H1 (cell line): ENCODE measurements at regions not wholly inside any gene's neighbourhood (a gene's known extent, or its start where the extent isn't known, plus 50 kb on each side); places are given as distances from the start of the nearest gene placed in this dataset.

Experiments
- CTCF ChIA-PET: fragments of 300-600 bp; sonication (Branson Sonifier 250); formaldehyde crosslinking; loops from one replicate; lab custom pipeline; 2021; ENCODE audit not compliant: partially characterized antibody; lab: Charles Lee
- POLR2A ChIA-PET: fragments of 300-600 bp; sonication (Branson Sonifier 250); formaldehyde crosslinking; loops from one replicate; lab custom pipeline; 2021; ENCODE audit warnings: inconsistent platforms; ENCODE audit not compliant: partially characterized antibody; lab: Charles Lee
- DNase-seq, 2 experiments: peaks; one replicate each; pipeline versions ENCODE4 v3.0.0 to v3.0.0-alpha.2; 2010 to 2022; ENCODE audit warnings: low spot score in 2 of 2, low read depth in 1 of 2, mixed read lengths in 1 of 2
- FAIRE-seq: peaks from 2 replicates; lab custom pipeline; 2011; peaks lifted over from hg19 to GRCh38; lab: Jason Lieb, UNC
- H2AFZ ChIP-seq: 2 replicates; pipeline ENCODE4 v1.8.1; 2012; ENCODE audit warnings: low read length, inconsistent platforms
- H2AK5ac ChIP-seq: 2 replicates; pipeline ENCODE4 v1.6.1; 2013; ENCODE audit warnings: low read depth, low read length
- H2BK120ac ChIP-seq: replicated peaks from 2 replicates; pipeline ENCODE3; 2013; ENCODE audit warnings: low read depth, low read length, inconsistent platforms
- H2BK12ac ChIP-seq: 2 replicates; pipeline ENCODE4 v1.6.1; 2013; ENCODE audit warnings: low read depth, low read length
- H2BK15ac ChIP-seq: 2 replicates; pipeline ENCODE4 v1.6.1; 2013; ENCODE audit warnings: low read length
- H2BK20ac ChIP-seq: 2 replicates; pipeline ENCODE4 v1.6.1; 2013; ENCODE audit warnings: low read length
- H2BK5ac ChIP-seq: 2 replicates; pipeline ENCODE4 v1.6.1; 2013; ENCODE audit warnings: low read depth, low read length
- H3K14ac ChIP-seq: 2 replicates; pipeline ENCODE4 v1.6.1; 2013; ENCODE audit warnings: inconsistent platforms; ENCODE audit not compliant: insufficient read length
- H3K18ac ChIP-seq: 2 replicates; pipeline ENCODE4 v1.6.1; 2013; ENCODE audit warnings: low read length; ENCODE audit errors: extremely low read depth
- H3K23ac ChIP-seq: 2 replicates; pipeline ENCODE4 v1.6.1; 2013; ENCODE audit warnings: inconsistent platforms; ENCODE audit not compliant: insufficient read length
- H3K23me2 ChIP-seq: 2 replicates; pipeline ENCODE4 v1.6.1; 2013; ENCODE audit warnings: low read depth, low read length
- H3K27ac ChIP-seq: 2 replicates; pipeline ENCODE4 v1.6.1; 2011; ENCODE audit warnings: low read depth, low read length, inconsistent platforms
- H3K27me3 ChIP-seq, 4 experiments: replicated peaks in 1 of 4; 1 replicate in 1 of 4; 2 replicates in 3 of 4; pipeline versions ENCODE4 v1.6.1 to v1.8.1; 2011 to 2013; ENCODE audit warnings: low read length in 3 of 4, mild to moderate bottlenecking in 3 of 4, inconsistent platforms in 2 of 4, mixed read lengths in 2 of 4, moderate library complexity in 1 of 4; ENCODE audit not compliant: control insufficient read depth in 3 of 4, insufficient read depth in 3 of 4; ENCODE audit errors: extremely low read depth in 1 of 4
- H3K36me3 ChIP-seq, 4 experiments: 2 replicates each; pipeline versions ENCODE4 v1.6.1 to v1.8.1; 2011 to 2013; ENCODE audit warnings: mild to moderate bottlenecking in 4 of 4, low read length in 3 of 4, moderate library complexity in 2 of 4, control low read depth in 1 of 4, inconsistent platforms in 1 of 4; ENCODE audit not compliant: insufficient read depth in 4 of 4, control insufficient read depth in 2 of 4
- H3K4ac ChIP-seq: replicated peaks from 2 replicates; pipeline ENCODE3; 2013; ENCODE audit warnings: low read length, low read depth, mixed read lengths, inconsistent platforms; ENCODE audit not compliant: insufficient read length
- H3K4me1 ChIP-seq, 4 experiments: replicated peaks in 1 of 4; 1 replicate in 1 of 4; 2 replicates in 3 of 4; pipeline versions ENCODE4 v1.6.1 to v1.8.1; 2011 to 2013; ENCODE audit warnings: low read length in 3 of 4, inconsistent platforms in 2 of 4, mixed read lengths in 1 of 4; ENCODE audit not compliant: insufficient read depth in 4 of 4, control insufficient read depth in 3 of 4
- H3K4me2 ChIP-seq, 2 experiments: 2 replicates each; pipeline versions ENCODE4 v1.6.1 to v1.8.1; 2011 to 2013; ENCODE audit warnings: low read depth in 2 of 2, low read length in 2 of 2, control low read depth in 1 of 2, inconsistent platforms in 1 of 2, mild to moderate bottlenecking in 1 of 2; ENCODE audit not compliant: insufficient read depth in 1 of 2
- H3K4me3 ChIP-seq, 4 experiments: fragments of 200-600, 300-600 bp in 1 of 4; sonication (generic), shearing (Covaris generic), sonication (Bioruptor Twin) in 1 of 4; 2 replicates each; pipeline versions ENCODE4 v1.5.1 to v1.8.1; 2011 to 2016; ENCODE audit warnings: low read length in 4 of 4, low read depth in 3 of 4, control low read depth in 2 of 4, inconsistent platforms in 2 of 4, mild to moderate bottlenecking in 2 of 4, mixed read lengths in 1 of 4, moderate library complexity in 1 of 4; ENCODE audit not compliant: insufficient read depth in 2 of 4; ENCODE audit errors: extremely low read depth in 1 of 4
- H3K56ac ChIP-seq: replicated peaks from 2 replicates; pipeline ENCODE3; 2013; ENCODE audit warnings: low read depth, mild to moderate bottlenecking, mixed read lengths, low read length, inconsistent platforms; ENCODE audit not compliant: insufficient read length
- H3K79me1 ChIP-seq: 2 replicates; pipeline ENCODE4 v1.6.1; 2013; ENCODE audit warnings: low read depth, low read length, control low read depth
- H3K79me2 ChIP-seq, 2 experiments: 2 replicates each; pipeline versions ENCODE4 v1.6.1 to v1.8.1; 2012 to 2013; ENCODE audit warnings: low read length in 2 of 2, mild to moderate bottlenecking in 2 of 2, inconsistent platforms in 1 of 2; ENCODE audit not compliant: insufficient read depth in 2 of 2, control insufficient read depth in 1 of 2
- H3K9ac ChIP-seq, 4 experiments: replicated peaks in 1 of 4; 1 replicate in 1 of 4; 2 replicates in 3 of 4; pipeline versions ENCODE4 v1.6.1 to v1.8.1; 2011 to 2013; ENCODE audit warnings: low read depth in 3 of 4, low read length in 3 of 4, control low read depth in 2 of 4, mild to moderate bottlenecking in 2 of 4, moderate library complexity in 2 of 4, inconsistent platforms in 1 of 4; ENCODE audit errors: extremely low read depth in 1 of 4
- H3K9me3 ChIP-seq, 2 experiments: 2 replicates each; pipeline versions ENCODE4 v1.6.1 to v1.8.1; 2012 to 2013; ENCODE audit warnings: mild to moderate bottlenecking in 2 of 2, moderate library complexity in 2 of 2, control low read depth in 1 of 2, inconsistent platforms in 1 of 2, low read depth in 1 of 2, low read length in 1 of 2, mixed read lengths in 1 of 2; ENCODE audit not compliant: insufficient read depth in 2 of 2
- H4K20me1 ChIP-seq, 2 experiments: replicated peaks in 1 of 2; 2 replicates each; pipeline versions ENCODE3 to v1.8.1; 2011 to 2013; ENCODE audit warnings: inconsistent platforms in 2 of 2, low read length in 2 of 2, mild to moderate bottlenecking in 1 of 2; ENCODE audit not compliant: insufficient read depth in 2 of 2, control insufficient read depth in 1 of 2
- H4K5ac ChIP-seq: 2 replicates; pipeline ENCODE4 v1.6.1; 2013; ENCODE audit warnings: low read length, low read depth, mixed read lengths, inconsistent platforms; ENCODE audit not compliant: insufficient read length
- H4K8ac ChIP-seq: 2 replicates; pipeline ENCODE4 v1.8.0; 2013; ENCODE audit warnings: mild to moderate bottlenecking, moderate library complexity, low read length, inconsistent platforms; ENCODE audit not compliant: insufficient read depth; ENCODE audit errors: extremely low read depth
- H4K91ac ChIP-seq: replicated peaks from 2 replicates; pipeline ENCODE3; 2013; ENCODE audit warnings: low read length, mixed read lengths, inconsistent platforms; ENCODE audit not compliant: insufficient read length
- CREB1 ChIP-seq: IDR thresholded peaks from 2 replicates; pipeline ENCODE4 v1.6.1; 2012; ENCODE audit warnings: inconsistent platforms
- CTBP2 ChIP-seq: IDR thresholded peaks from 2 replicates; pipeline ENCODE4 v1.7.0; 2011; ENCODE audit warnings: borderline replicate concordance, mild to moderate bottlenecking, moderate library complexity, mixed read lengths, low read length; ENCODE audit not compliant: insufficient read depth, insufficient read length
- EGR1 ChIP-seq: IDR thresholded peaks from 2 replicates; pipeline ENCODE4 v1.6.1; 2011; ENCODE audit warnings: low read depth, low read length, borderline replicate concordance
- FOSL1 ChIP-seq: IDR thresholded peaks from 2 replicates; pipeline ENCODE4 v1.6.1; 2011; ENCODE audit warnings: mild to moderate bottlenecking, low read depth, low read length, moderate library complexity; ENCODE audit not compliant: insufficient read depth
- GTF2F1 ChIP-seq: IDR thresholded peaks from 2 replicates; pipeline ENCODE4 v1.6.1; 2012; ENCODE audit warnings: low read depth, low read length, improper control_type of control experiment, borderline replicate concordance
- HDAC6 ChIP-seq: IDR thresholded peaks from one replicate; pipeline ENCODE4 v1.7.1; 2012; ENCODE audit warnings: low read depth, mild to moderate bottlenecking, inconsistent platforms, low read length, moderate library complexity
- JUN ChIP-seq: IDR thresholded peaks from 2 replicates; pipeline ENCODE4 v1.6.1; 2011; ENCODE audit warnings: low read depth, mild to moderate bottlenecking, improper control_type of control experiment, low read length
- JUND ChIP-seq: IDR thresholded peaks from 2 replicates; pipeline ENCODE4 v1.6.1; 2011; ENCODE audit warnings: mild to moderate bottlenecking, improper control_type of control experiment, low read length
- KDM5A ChIP-seq: fragments of 200-600 bp; IDR thresholded peaks from 2 replicates; pipeline ENCODE4 v1.7.1; 2012; ENCODE audit warnings: mild to moderate bottlenecking, low read length, inconsistent platforms, mixed read lengths
- POLR2A ChIP-seq, 2 experiments: IDR thresholded peaks; 1 replicate in 1 of 2; 2 replicates in 1 of 2; pipeline ENCODE4 v1.6.1; 2011; ENCODE audit warnings: low read depth in 2 of 2, low read length in 2 of 2, mild to moderate bottlenecking in 2 of 2; ENCODE audit errors: control extremely low read depth in 1 of 2
- RBBP5 ChIP-seq: IDR thresholded peaks from 2 replicates; pipeline ENCODE4 v1.7.1; 2012; ENCODE audit warnings: low read depth, mild to moderate bottlenecking, inconsistent platforms, low read length, moderate library complexity, borderline replicate concordance
- RFX5 ChIP-seq: IDR thresholded peaks from 2 replicates; pipeline ENCODE4 v1.6.1; 2011; ENCODE audit warnings: low read depth, low read length, improper control_type of control experiment, borderline replicate concordance
- SIN3A ChIP-seq, 2 experiments: IDR thresholded peaks in 1 of 2; conservative IDR thresholded peaks in 1 of 2; 2 replicates each; pipeline ENCODE4 v1.6.1; 2011 to 2012; ENCODE audit warnings: low read length in 2 of 2, improper control_type of control experiment in 1 of 2, low read depth in 1 of 2, mild to moderate bottlenecking in 1 of 2
- SRF ChIP-seq: IDR thresholded peaks from 2 replicates; pipeline ENCODE4 v1.6.1; 2011; ENCODE audit warnings: mild to moderate bottlenecking, low read depth, low read length, moderate library complexity
- TCF12 ChIP-seq: IDR thresholded peaks from 2 replicates; pipeline ENCODE4 v1.6.1; 2011; ENCODE audit warnings: low read depth, mild to moderate bottlenecking, low read length
- WGBS, 2 experiments: shearing (Covaris generic) in 1 of 2; methylation state at CpG; one replicate each; pipeline versions ENCODE4 v1.1.6 to v1.1.7; 2013 to 2015; ENCODE audit warnings: low lambda C conversion rate in 2 of 2, mixed read lengths in 2 of 2, inconsistent platforms in 1 of 2, low coverage in 1 of 2, missing lambda C conversion rate in 1 of 2; ENCODE audit not compliant: insufficient replicate concordance in 2 of 2, insufficient coverage in 1 of 2, insufficient read length in 1 of 2; ENCODE audit errors: extremely low coverage in 1 of 2, missing lambda C conversion rate in 1 of 2; 5-methylcytosine and 5-hydroxymethylcytosine counted together
- TF ChIP-seq, protein P1 (sequence below): IDR thresholded peaks from 2 replicates; pipeline ENCODE4 v1.6.1; 2012; ENCODE audit warnings: inconsistent platforms

DNA sequence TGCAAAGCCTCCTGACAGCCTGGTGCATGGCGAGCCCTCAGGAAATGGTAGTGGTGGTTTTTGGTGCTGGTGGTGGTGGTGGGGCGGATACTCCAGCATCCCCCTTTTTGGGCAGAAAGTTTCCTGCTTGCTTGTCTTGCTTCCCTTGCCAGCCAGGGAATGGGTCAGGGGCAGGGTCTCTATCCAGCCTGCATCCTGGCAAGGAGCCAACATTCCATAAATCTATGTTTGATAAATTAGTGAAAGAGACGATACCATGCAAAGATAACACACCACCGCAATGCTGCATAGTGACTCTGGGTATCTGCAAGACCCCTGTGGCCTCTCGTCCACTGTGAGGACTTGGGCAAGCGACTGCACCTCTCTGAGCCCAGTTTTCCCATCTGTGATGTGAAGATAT, 246.2 kb downstream of the LRFN2 start:
- Histone ChIP-seq H3K27me3 (no peaks in the 10 kb centered on the region; a peak in 1 of 7 replicates), H3K23ac (no peak overlapping the region), H3K4me1 (peaks cover 9 to 27% (median 15%) of the 10 kb centered on the region in 4 experiments), H3K27ac (no peak overlapping the region), H3K4me2 (no peak overlapping the region), H3K23me2 (no peaks in the 10 kb centered on the region), H2AFZ (no peak overlapping the region), H4K91ac (no peak overlapping the region), H2BK15ac (peak overlapping the region; percentile 12; the same call in 1 of the 2 replicates), H4K20me1 (no peaks in the 10 kb centered on the region), H3K4me3 (no peak overlapping the region), H2AK5ac (no peak overlapping the region), H3K9me3 (no peaks in the 10 kb centered on the region), H4K5ac (no peak overlapping the region), H4K8ac (no peak overlapping the region), H3K56ac (no peak overlapping the region), H3K4ac (no peak overlapping the region), H3K18ac (no peak overlapping the region), H3K79me1 (no peaks in the 10 kb centered on the region), H2BK5ac (no peak overlapping the region), H3K36me3 (no peaks in the 10 kb centered on the region), H2BK12ac (no peak overlapping the region), H3K14ac (no peak overlapping the region), H3K9ac (no peak overlapping the region), H2BK120ac (no peak overlapping the region), H2BK20ac (no peak overlapping the region), H3K79me2 (no peaks in the 10 kb centered on the region)
- ChIA-PET CTCF (interaction anchor here (8.5 kb wide), 1 partner anchor 11 kb away, joined by 88 read pairs; no protein-coding TSS in a partner anchor), POLR2A (interaction anchor here (1.0 kb wide), 1 partner anchor 9 kb away, joined by 3 read pairs; no protein-coding TSS in a partner anchor)
- 96% methylated on average over 6 of the region's 6 CpGs; no CpG with 5 or more reads in 1 of the 2 experiments for whole genome bisulfite sequencing, 2 experiments
- no peak for FAIRE-seq
- DNase-seq, result no peak
- TF ChIP-seq RBBP5, result no peak
- TF ChIP-seq FOSL1, result no peak
- TF ChIP-seq TCF12, result no peak
- TF ChIP-seq RFX5, result no peak
- no peak for TF ChIP-seq CREB1
- no peak for TF ChIP-seq KDM5A
- TF ChIP-seq HDAC6, result no peak
- no peak for TF ChIP-seq GTF2F1
- no peak for TF ChIP-seq SIN3A (conservative IDR thresholded peaks at IDR 0.05 in 1 of 2, IDR thresholded peaks at IDR 0.05 in 1 of 2; ENCODE audit: low read depth in 1 of 2, low read length in 2 of 2)
- no peak for TF ChIP-seq POLR2A (IDR thresholded peaks at IDR 0.05; ENCODE audit: control extremely low read depth in 1 of 2, low read depth in 2 of 2, low read length in 2 of 2)
- no peak for TF ChIP-seq CTBP2
- no peak for TF ChIP-seq JUN
- TF ChIP-seq, protein P1, sequence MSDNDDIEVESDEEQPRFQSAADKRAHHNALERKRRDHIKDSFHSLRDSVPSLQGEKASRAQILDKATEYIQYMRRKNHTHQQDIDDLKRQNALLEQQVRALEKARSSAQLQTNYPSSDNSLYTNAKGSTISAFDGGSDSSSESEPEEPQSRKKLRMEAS, result no peak
- no peak for TF ChIP-seq JUND
- TF ChIP-seq EGR1, result no peak
- TF ChIP-seq SRF, result no peak
